ENCODE measurements at regions not wholly inside any gene's neighbourhood (a gene's known extent, or its start where the extent isn't known, plus 50 kb on each side); places are given as distances from the start of the nearest gene placed in this dataset.

GRCh38 chr16:86304868-86305267, 205.5 kb upstream of the FOXF1 start:
- no peak for TF ChIP-seq CTCF (IDR thresholded peaks at IDR 0.05)
- TF ChIP-seq POLR2A (IDR thresholded peaks at IDR 0.05): no peak
